DOHH2 (cell line): ENCODE measurements at regions not wholly inside any gene's neighbourhood (a gene's known extent, or its start where the extent isn't known, plus 50 kb on each side); places are given as distances from the start of the nearest gene placed in this dataset.

Experiments used
- H3F3A ChIP-seq: fragments of 200-600 bp; sonication (generic), shearing (Covaris generic); 2 replicates; pipeline ENCODE4 v1.6.0; 2016; ENCODE audit warnings: antibody characterized with exemption, mild to moderate bottlenecking; ENCODE audit not compliant: control insufficient read depth, insufficient read depth
- H3K27ac ChIP-seq: fragments of 200-600 bp; sonication (generic); 2 replicates; pipeline ENCODE4 v1.5.1; 2014; ENCODE audit warnings: low read depth, mild to moderate bottlenecking, low read length, moderate library complexity
- H3K27me3 ChIP-seq: fragments of 200-600 bp; sonication (generic); 2 replicates; pipeline ENCODE4 v1.6.1; 2014; ENCODE audit warnings: mild to moderate bottlenecking, low read length, mixed read lengths; ENCODE audit not compliant: control insufficient read depth
- H3K36me3 ChIP-seq: fragments of 200-600 bp; sonication (generic); 2 replicates; pipeline ENCODE4 v1.6.1; 2014; ENCODE audit warnings: mild to moderate bottlenecking, low read length, moderate library complexity, mixed read lengths; ENCODE audit not compliant: control insufficient read depth
- H3K4me1 ChIP-seq: fragments of 200-600 bp; sonication (generic); 2 replicates; pipeline ENCODE4 v1.6.1; 2014; ENCODE audit warnings: mild to moderate bottlenecking, low read length, mixed read lengths; ENCODE audit not compliant: control insufficient read depth
- H3K4me2 ChIP-seq: fragments of 200-600 bp; sonication (generic); 2 replicates; pipeline ENCODE4 v1.6.0; 2014; ENCODE audit warnings: mild to moderate bottlenecking, low read length, moderate library complexity
- H3K4me3 ChIP-seq: fragments of 200-600 bp; sonication (generic); 2 replicates; pipeline ENCODE4 v1.5.1; 2014; ENCODE audit warnings: mild to moderate bottlenecking, low read length, mixed read lengths
- H3K79me2 ChIP-seq: fragments of 200-600 bp; sonication (generic); 2 replicates; pipeline ENCODE4 v1.6.1; 2014; ENCODE audit warnings: mild to moderate bottlenecking, low read length, mixed read lengths; ENCODE audit not compliant: control insufficient read depth
- H3K9me2 ChIP-seq: fragments of 200-600 bp; sonication (generic); replicated peaks from 2 replicates; pipeline ENCODE4 v1.6.1; 2014; ENCODE audit warnings: mild to moderate bottlenecking, low read length, mixed read lengths; ENCODE audit not compliant: control insufficient read depth
- H3K9me3 ChIP-seq: fragments of 200-600 bp; sonication (generic); 2 replicates; pipeline ENCODE4 v1.6.1; 2014; ENCODE audit warnings: antibody characterized with exemption, low read length, mixed read lengths; ENCODE audit not compliant: control insufficient read depth, insufficient read depth
- H4K20me1 ChIP-seq: fragments of 200-600 bp; sonication (generic); 2 replicates; pipeline ENCODE4 v1.6.0; 2014; ENCODE audit warnings: low read depth, mild to moderate bottlenecking, antibody characterized with exemption, low read length, moderate library complexity; ENCODE audit not compliant: control insufficient read depth, insufficient read depth
- CTCF ChIP-seq: fragments of 200-600 bp; sonication (generic); IDR thresholded peaks from one replicate; pipeline ENCODE4 v1.5.1; 2014; ENCODE audit warnings: antibody characterized with exemption, mild to moderate bottlenecking, low read depth, low read length; ENCODE audit not compliant: poor library complexity, severe bottlenecking
- EZH2phosphoT487 ChIP-seq: fragments of 200-600 bp; sonication (generic); IDR thresholded peaks from 2 replicates; pipeline ENCODE4 v1.6.1; 2017; ENCODE audit warnings: borderline replicate concordance, mild to moderate bottlenecking, antibody characterized with exemption, low read length, moderate library complexity, mixed read lengths

GRCh38 chr3:107025961-107026360, 351.3 kb upstream of the CCDC54 start:
- Histone ChIP-seq H3K27ac (no peak overlapping the region), H3K27me3 (no peaks in the 10 kb centered on the region), H3K9me2 (no peaks in the 10 kb centered on the region), H3K4me2 (no peak overlapping the region), H3K4me3 (no peak overlapping the region), H4K20me1 (no peaks in the 10 kb centered on the region), H3K36me3 (no peaks in the 10 kb centered on the region), H3F3A (no peaks in the 10 kb centered on the region), H3K9me3 (no peaks in the 10 kb centered on the region), H3K79me2 (no peaks in the 10 kb centered on the region), H3K4me1 (no peaks in the 10 kb centered on the region)
- TF ChIP-seq CTCF (no peak), EZH2phosphoT487 (no peak)

GRCh38 chr3:107028086-107028485, 349.2 kb upstream of the CCDC54 start:
- TF ChIP-seq EZH2phosphoT487, result no peak
- Histone ChIP-seq H3K4me1 (no peaks in the 10 kb centered on the region), H3K9me3 (no peaks in the 10 kb centered on the region)

GRCh38 chr3:107028626-107029025, 348.6 kb upstream of the CCDC54 start:
- no peaks in the 10 kb centered on the region for H4K20me1 ChIP-seq
- no peaks in the 10 kb centered on the region for H3K79me2 ChIP-seq
- TF ChIP-seq CTCF (no peak), EZH2phosphoT487 (no peak)
- no peak overlapping the region for H3K4me3 ChIP-seq
- H3K9me2 ChIP-seq, result no peaks in the 10 kb centered on the region
- H3F3A ChIP-seq, result no peaks in the 10 kb centered on the region
- no peaks in the 10 kb centered on the region for H3K27me3 ChIP-seq
- H3K4me2 ChIP-seq, result no peak overlapping the region
- H3K36me3 ChIP-seq, result no peaks in the 10 kb centered on the region
- H3K4me1 ChIP-seq, result no peaks in the 10 kb centered on the region
- no peak overlapping the region for H3K27ac ChIP-seq
- no peaks in the 10 kb centered on the region for H3K9me3 ChIP-seq

More at GRCh38 chr3:107028086-107028485, 349.2 kb upstream of the CCDC54 start:
- H3K4me3 ChIP-seq, result no peak overlapping the region
- H3K27ac ChIP-seq, result no peak overlapping the region
- no peak overlapping the region for H3K4me2 ChIP-seq
- H3F3A ChIP-seq, result no peaks in the 10 kb centered on the region
- no peaks in the 10 kb centered on the region for H4K20me1 ChIP-seq
- no peaks in the 10 kb centered on the region for H3K36me3 ChIP-seq
- H3K9me2 ChIP-seq, result no peaks in the 10 kb centered on the region
- no peaks in the 10 kb centered on the region for H3K27me3 ChIP-seq
- no peaks in the 10 kb centered on the region for H3K79me2 ChIP-seq

- Histone ChIP-seq H4K20me1 (no peaks in the 10 kb centered on the region), H3K79me2 (no peaks in the 10 kb centered on the region), H3K9me2 (no peaks in the 10 kb centered on the region), H3K27ac (no peak overlapping the region), H3K27me3 (no peaks in the 10 kb centered on the region), H3K4me1 (no peaks in the 10 kb centered on the region), H3K4me2 (no peak overlapping the region), H3F3A (no peaks in the 10 kb centered on the region), H3K4me3 (no peak overlapping the region), H3K36me3 (no peaks in the 10 kb centered on the region), H3K9me3 (no peaks in the 10 kb centered on the region)
- TF ChIP-seq CTCF, result no peak
- TF ChIP-seq EZH2phosphoT487, result no peak
These were observed 345.1 kb upstream of the CCDC54 start for GRCh38 chr3:107032111-107032510.
